Kidney (tissue), 13 donors: ENCODE measurements at regions not wholly inside any gene's neighbourhood (a gene's known extent, or its start where the extent isn't known, plus 50 kb on each side); places are given as distances from the start of the nearest gene placed in this dataset.

Experiments
- DNase-seq, 5 donors: peaks; one replicate each; pipeline ENCODE4 v3.0.0-alpha.2; 2013 to 2020
- FAIRE-seq: peaks from 2 replicates; lab custom pipeline; 2012; peaks lifted over from hg19 to GRCh38; lab: Jason Lieb, UNC
- H3K27ac ChIP-seq, 2 donors: one replicate each; pipeline ENCODE4 v1.7.0; 2013; ENCODE audit warnings: low read depth in 2 of 2, low read length in 2 of 2, inconsistent platforms in 1 of 2
- H3K27me3 ChIP-seq: one replicate; pipeline ENCODE4 v1.7.1; 2013; ENCODE audit warnings: low read length, inconsistent platforms; ENCODE audit not compliant: control insufficient read depth, insufficient read depth
- H3K36me3 ChIP-seq, 3 donors: one replicate each; pipeline versions ENCODE4 v1.7.0 to v1.7.1; 2013; ENCODE audit warnings: low read length in 3 of 3, control low read depth in 1 of 3, inconsistent platforms in 1 of 3; ENCODE audit not compliant: insufficient read depth in 3 of 3, control insufficient read depth in 2 of 3
- H3K4me1 ChIP-seq, 3 donors: one replicate each; pipeline versions ENCODE4 v1.7.0 to v1.7.1; 2013; ENCODE audit warnings: low read length in 3 of 3, inconsistent platforms in 1 of 3, low read depth in 1 of 3; ENCODE audit not compliant: control insufficient read depth in 2 of 3, insufficient read depth in 2 of 3
- H3K4me3 ChIP-seq, 3 donors: one replicate each; pipeline versions ENCODE4 v1.7.0 to v1.8.1; 2013; ENCODE audit warnings: low read length in 3 of 3, control low read depth in 1 of 3, inconsistent platforms in 1 of 3
- H3K9ac ChIP-seq, 3 donors: one replicate each; pipeline versions ENCODE4 v1.7.0 to v1.7.1; 2013; ENCODE audit warnings: low read length in 3 of 3, control low read depth in 1 of 3, inconsistent platforms in 1 of 3
- H3K9me3 ChIP-seq, 3 donors: one replicate each; pipeline versions ENCODE4 v1.7.0 to v1.7.1; 2013; ENCODE audit warnings: low read length in 3 of 3, control low read depth in 1 of 3, inconsistent platforms in 1 of 3; ENCODE audit not compliant: control insufficient read depth in 2 of 3, insufficient read depth in 1 of 3
- intact Hi-C: fragments of 100-400 bp; cut with DNase I; formaldehyde crosslinking; loops from one replicate; pipeline ENCODE4 v1.11.1; 2022
- TF ChIP-seq, protein P1 (sequence below): IDR thresholded peaks from 3 replicates; pipeline ENCODE4 v1.5.1; 2012; ENCODE audit warnings: mild to moderate bottlenecking, moderate library complexity, borderline replicate concordance; ENCODE audit not compliant: insufficient read depth; ENCODE audit errors: extremely low read depth
- donor health status: control.
- donor health status: control.
- donor health status: control.
- donor health status: control.
- donor health status: control.
- donor health status: DM: yes; HTN: yes; CAD: no.
- donor health status: Normal renal cell carcinoma (clear cell type).

DNA sequence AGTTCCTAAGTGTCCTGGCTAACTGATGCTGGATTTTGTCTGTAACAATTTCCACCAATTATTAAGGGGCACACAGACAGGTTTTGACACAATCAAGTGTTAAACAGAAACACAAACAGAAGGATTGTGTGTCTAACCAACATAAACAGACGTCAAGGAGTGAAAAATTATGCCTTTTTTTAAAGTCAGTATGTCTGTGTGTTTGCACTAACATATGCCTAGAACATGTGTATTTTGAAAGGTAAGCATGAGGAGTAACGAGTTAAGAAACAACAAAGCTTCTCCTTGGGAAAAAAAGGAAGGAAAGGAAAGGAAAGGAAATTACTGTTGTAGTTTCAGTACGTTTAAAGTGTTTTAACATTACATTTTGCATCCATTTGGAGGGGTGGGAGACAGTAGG lies 466.3 kb upstream of the ID4 start:
- H3K27me3 ChIP-seq, result no peaks in the 10 kb centered on the region
- no peak overlapping the region for H3K9ac ChIP-seq
- TF ChIP-seq, protein P1, sequence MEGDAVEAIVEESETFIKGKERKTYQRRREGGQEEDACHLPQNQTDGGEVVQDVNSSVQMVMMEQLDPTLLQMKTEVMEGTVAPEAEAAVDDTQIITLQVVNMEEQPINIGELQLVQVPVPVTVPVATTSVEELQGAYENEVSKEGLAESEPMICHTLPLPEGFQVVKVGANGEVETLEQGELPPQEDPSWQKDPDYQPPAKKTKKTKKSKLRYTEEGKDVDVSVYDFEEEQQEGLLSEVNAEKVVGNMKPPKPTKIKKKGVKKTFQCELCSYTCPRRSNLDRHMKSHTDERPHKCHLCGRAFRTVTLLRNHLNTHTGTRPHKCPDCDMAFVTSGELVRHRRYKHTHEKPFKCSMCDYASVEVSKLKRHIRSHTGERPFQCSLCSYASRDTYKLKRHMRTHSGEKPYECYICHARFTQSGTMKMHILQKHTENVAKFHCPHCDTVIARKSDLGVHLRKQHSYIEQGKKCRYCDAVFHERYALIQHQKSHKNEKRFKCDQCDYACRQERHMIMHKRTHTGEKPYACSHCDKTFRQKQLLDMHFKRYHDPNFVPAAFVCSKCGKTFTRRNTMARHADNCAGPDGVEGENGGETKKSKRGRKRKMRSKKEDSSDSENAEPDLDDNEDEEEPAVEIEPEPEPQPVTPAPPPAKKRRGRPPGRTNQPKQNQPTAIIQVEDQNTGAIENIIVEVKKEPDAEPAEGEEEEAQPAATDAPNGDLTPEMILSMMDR, result no peak
- no peaks in the 10 kb centered on the region for H3K4me1 ChIP-seq
- peak in 1 of 5 donors; percentile 24 for DNase-seq
- no peak overlapping the region for H3K27ac ChIP-seq
- intact Hi-C loops, result no loop called here
- H3K4me3 ChIP-seq, result no peak overlapping the region
- no peaks in the 10 kb centered on the region for H3K36me3 ChIP-seq
- FAIRE-seq, result no peak
- peaks cover 0 to 4% (median 0%) of the 10 kb centered on the region in 3 donors for H3K9me3 ChIP-seq

DNA sequence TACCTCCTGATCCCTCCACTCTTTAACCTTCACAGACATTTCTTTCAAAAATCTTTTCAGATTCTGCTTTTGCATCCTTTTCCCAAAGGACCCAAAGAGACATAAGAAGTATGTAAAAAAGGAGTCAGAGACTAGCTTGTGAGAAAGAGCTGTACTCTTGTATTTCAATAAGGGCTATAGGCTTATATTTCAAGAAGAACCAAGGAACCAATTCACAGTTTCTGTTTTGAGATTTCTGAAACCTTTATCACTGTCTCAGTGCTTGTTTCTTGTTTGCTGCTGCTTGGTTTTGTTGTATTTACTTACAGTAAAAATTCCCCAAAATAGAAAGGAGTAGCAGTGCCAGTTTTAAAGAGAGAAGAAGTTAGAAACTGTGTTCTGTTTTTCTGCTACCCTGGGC lies 461.6 kb upstream of the ID4 start:
- DNase-seq, result no peak
- intact Hi-C loops, result no loop called here
- Histone ChIP-seq H3K36me3 (no peaks in the 10 kb centered on the region), H3K9me3 (no peaks in the 10 kb centered on the region), H3K27me3 (no peaks in the 10 kb centered on the region), H3K9ac (no peak overlapping the region), H3K4me1 (no peaks in the 10 kb centered on the region), H3K4me3 (no peak overlapping the region), H3K27ac (no peak overlapping the region)
- TF ChIP-seq, protein P1, result no peak
- no peak for FAIRE-seq

DNA sequence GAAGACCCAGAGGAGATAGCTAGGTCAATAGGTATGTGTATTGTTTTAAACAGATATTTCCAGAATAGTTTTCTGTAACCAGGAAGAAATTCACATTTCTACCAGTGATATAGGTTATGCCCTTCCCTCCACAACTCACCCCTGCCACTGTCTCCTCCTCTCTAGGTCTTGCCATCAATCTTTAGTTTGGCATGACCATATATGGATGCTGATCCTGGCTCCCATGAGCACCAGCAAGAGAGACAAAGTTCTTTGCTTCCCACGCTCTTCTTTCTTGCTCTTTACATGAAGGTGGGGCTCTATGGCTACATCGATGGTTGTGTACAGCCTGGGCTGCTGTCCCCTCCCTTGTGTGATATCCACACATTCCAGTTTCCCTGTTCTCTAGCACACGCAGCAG lies 459.4 kb upstream of the ID4 start:
- Histone ChIP-seq H3K4me3 (no peak overlapping the region), H3K27me3 (no peaks in the 10 kb centered on the region), H3K9ac (no peak overlapping the region), H3K9me3 (no peaks in the 10 kb centered on the region), H3K4me1 (no peaks in the 10 kb centered on the region), H3K27ac (no peak overlapping the region), H3K36me3 (no peaks in the 10 kb centered on the region)
- DNase-seq (no peak), FAIRE-seq (no peak)
- intact Hi-C loops, result no loop called here
- TF ChIP-seq, protein P1, result no peak

DNA sequence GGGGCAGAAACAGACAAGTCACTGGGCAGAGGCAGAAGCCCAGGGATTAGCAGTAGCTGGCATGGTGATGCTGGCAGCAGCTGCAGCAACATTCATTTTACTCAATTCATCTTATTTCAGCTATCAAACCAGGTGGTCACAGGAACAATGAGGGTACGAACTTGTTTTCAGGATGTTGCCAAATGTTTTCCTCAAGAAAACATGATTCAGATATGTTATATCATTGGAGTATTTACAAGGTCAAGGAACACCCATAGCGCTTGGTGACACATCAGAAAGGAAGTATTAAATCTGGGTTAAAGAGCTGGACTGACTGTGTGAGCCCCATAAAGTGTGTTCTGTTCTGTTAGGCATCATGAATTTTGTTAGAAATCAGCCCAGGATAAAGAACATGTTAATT lies 456.9 kb upstream of the ID4 start:
- DNase-seq (peak in 2 of 5 donors; percentile 27 to 51), FAIRE-seq (no peak)
- H3K4me1 ChIP-seq, result no peaks in the 10 kb centered on the region
- no peak overlapping the region for H3K27ac ChIP-seq
- TF ChIP-seq, protein P1, result no peak
- no peak overlapping the region for H3K4me3 ChIP-seq
- intact Hi-C loops, result no loop called here
- no peaks in the 10 kb centered on the region for H3K27me3 ChIP-seq
- H3K36me3 ChIP-seq, result no peaks in the 10 kb centered on the region
- no peak overlapping the region for H3K9ac ChIP-seq
- no peaks in the 10 kb centered on the region for H3K9me3 ChIP-seq
